ENCODE measurements at regions not wholly inside any gene's neighbourhood (a gene's known extent, or its start where the extent isn't known, plus 50 kb on each side); places are given as distances from the start of the nearest gene placed in this dataset.

DNA sequence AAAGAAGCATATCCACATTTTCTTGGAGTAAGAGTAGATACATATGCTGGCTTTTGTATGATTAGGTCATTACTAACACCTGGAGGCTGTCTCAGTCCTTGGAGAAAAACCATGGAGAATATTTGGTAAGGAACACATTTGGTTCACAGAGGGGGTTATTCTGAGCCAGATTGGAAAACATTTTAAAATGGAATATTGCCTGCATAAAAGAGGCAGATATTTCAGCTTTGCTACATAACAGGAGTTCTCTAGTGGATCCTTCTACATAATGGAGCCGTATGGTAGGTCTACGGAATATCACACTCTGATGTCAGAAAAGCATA, 415.1 kb downstream of the ADGRL2 start:
- no peak for DNase-seq (ENCODE audit: low read depth)

DNA sequence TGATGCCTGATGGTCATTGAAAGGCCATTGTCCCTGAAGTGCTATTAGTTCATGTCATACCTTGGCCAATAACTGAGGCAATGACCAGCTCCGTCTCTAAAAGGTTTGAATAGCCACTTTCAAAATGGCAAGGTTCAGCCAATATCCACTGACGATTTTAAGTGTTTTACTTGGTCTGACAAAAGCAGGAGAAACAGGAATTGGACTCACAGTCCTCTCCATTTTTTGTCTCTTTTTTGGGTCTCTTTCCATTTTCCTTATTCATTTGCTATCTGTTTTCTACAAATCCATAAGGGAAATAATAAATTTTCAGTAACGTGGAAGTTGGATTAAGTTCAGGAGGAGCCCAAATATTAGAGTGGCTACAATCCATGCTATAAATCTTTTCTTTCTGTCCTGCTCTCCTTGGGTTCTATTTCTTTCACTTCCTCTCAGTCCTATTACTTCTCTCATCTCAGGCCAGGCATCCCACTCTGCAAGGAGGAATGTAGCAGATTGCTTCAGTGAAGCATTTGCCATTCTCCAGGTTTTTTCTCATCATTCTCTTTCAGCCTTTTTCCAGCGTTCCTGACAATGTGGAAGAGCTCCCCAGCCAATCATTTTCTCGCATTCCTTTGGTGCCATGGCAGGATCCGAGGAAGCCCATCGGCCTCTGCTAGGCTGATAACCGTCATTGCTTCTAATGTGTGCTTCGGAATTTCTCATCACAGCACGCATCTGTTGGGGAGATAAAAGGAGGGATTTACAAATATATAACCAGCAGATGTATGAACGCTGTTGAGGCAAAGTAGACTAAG, 414.5 kb downstream of the ADGRL2 start:
- DNase-seq (ENCODE audit: low read depth): no peak

DNA sequence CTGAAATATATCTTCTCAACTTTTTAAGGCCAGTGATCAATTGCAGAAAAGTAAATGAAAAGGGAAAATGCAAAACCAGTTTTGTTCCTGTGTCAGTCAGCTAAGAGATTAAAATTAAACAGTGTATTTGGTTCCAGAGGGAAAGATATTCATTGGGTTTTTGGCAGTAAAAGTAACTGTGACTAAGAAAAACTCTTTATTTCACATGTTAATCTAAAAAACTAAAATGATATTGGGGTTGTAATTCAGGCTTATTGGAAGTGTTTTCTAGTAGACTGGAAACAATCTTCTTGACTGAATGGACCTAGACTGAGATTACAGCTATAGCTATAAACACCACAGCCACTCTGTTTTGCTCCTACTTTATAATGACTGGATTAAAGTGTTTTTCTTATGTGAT, 413.9 kb downstream of the ADGRL2 start:
- no peak for DNase-seq (ENCODE audit: low read depth)

DNA sequence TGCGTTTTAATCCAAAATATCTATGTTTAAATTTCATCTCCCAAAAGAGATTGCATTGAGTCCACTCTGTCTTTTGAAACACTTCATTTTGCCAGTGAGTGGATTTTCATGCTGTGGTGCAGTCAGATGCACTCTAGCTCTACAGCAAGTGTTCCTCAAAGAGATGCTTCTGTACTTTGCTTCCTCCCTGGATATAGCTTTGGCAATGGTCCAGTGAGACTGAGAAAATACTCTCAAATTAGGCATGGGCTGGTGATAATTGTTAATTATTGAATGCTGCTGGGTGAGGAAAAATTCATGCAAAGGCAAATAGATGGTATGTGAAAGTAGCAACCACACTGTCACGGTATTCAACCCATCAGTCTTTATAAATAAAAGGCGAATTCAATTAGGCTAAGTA, 396.9 kb downstream of the ADGRL2 start:
- no peak for DNase-seq (ENCODE audit: low read depth)

DNA sequence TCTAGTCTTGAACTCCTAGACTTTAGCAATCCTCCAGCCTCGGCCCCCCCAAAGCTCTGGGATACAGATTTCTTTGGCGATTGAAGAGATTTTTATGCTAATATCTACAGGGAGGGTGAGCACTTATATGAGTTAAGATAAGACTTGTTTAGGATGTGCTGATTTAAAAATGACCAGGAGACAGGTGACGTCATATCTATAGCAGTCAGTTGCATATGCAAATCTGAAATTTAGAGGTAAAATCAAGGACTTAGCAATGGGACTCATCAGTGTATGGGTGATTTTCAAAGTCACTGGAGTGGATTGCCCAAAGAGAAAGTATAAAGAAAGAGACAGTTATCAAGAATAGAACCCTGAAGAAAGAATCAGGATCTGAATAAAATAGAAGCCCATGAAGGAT, 394.5 kb downstream of the ADGRL2 start:
- no peak for DNase-seq (ENCODE audit: low read depth)

DNA sequence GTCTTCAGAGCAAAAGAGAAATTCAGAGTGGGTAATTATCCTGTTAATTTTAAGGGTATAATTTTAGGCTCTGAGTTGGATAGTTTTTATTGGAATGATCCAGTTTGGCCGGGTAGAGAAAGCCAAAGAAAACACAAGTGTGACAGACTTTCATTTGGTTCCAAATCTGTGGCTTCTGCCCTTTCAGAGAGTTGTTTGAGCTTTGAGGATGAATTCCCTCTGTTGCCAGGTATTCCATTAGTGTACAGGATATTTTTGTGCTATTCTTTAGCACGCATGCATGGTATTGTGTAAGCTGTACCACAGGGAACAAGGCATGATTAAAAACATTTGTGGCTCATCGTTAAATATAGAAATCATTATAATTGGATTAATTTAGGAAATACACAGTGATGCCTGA, 384.4 kb downstream of the ADGRL2 start:
- DNase-seq (ENCODE audit: low read depth): no peak

DNA sequence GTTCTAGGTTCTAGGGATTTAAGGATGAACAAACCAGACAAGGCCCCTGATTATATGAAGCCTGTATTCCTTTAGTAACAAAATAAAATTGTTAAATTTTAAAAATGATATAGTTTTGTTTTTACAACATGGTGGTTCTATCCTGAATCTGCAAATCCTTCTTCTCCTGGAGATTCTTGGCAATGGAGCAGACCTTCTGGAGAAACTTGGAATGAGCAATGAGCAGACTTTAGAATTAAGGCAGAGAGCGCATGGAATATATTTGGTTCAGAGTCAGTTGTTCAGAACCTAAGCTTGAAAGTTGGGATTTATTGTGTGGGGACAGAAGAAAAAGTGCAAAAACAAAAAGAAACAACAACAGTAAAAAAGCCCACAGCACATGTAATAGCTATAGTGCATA, 381.1 kb downstream of the ADGRL2 start:
- DNase-seq (ENCODE audit: low read depth): no peak

DNA sequence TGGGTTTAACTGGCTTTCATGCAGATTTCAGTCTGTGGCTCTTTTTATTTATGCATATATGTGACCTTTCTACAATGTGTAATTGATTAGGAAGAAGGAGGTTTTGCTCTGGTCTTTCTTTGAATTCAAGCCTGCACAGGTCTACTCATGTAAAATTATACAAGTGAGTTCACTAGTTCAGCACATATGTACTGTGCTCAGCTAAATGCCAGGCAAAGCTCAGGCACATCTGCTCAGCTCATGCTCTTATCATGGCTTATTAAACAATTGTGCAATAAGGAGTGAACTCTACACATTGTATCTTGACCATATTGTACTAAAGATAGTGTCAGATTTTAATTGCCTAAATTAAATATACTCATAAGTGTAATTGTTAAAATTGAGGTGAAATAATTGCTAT, 378.4 kb downstream of the ADGRL2 start:
- no peak for DNase-seq (ENCODE audit: low read depth)

DNA sequence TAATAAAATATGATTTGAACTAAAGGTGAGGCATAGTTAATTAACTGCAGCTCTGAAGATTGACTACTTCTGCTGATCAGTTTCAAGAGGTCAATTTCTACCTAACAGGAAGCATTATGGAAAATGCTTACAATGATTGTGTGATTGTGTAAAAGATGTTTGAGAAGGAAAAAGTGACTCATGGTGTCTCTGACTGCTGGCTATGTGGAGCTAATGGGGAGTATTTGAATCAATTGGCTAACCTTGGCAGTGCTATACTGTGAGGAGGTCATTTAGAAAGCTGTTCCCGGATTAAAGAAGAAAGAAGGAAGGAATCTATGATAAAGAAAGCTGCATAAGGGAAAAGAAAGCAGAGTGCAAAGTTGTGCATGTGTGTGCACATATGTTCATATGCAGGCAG, 376.5 kb downstream of the ADGRL2 start:
- DNase-seq (ENCODE audit: low read depth): no peak

DNA sequence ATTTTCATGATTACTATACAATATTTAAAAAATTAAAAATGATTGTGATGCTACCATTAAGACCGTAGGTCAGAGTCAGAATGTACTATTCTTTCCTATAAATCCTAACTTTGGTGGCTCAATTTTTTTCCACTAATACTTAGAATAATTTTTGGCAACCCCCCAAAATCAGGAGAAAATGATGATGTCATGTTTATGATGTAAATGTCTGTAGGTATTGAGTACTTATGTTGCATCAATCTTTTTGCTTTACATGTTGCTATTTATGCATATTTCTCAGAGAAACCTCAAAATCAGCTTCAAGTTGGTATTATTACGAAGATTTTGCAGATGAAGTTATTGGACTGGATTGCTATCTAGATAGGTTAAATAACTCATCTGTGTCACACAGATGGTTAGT, 371.2 kb downstream of the ADGRL2 start:
- DNase-seq (ENCODE audit: low read depth): no peak

DNA sequence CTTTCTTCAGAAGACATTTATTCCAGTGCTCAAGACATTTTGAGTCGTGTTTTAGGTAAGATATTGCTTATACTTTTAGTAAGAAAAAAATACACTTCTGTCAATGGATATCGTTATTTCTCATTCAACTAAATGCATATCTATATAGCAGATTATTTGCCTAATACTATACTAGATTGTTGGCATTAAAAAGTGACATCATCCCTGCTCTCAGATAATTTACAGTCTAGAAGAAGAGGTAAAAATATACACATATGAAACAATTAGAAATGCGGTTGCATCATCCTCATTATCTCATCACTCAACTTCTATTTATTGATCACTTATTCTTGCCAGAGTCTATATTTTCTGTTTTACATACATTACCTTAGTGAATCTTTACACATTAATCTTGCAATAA, 367.7 kb downstream of the ADGRL2 start:
- DNase-seq (ENCODE audit: low read depth): no peak

DNA sequence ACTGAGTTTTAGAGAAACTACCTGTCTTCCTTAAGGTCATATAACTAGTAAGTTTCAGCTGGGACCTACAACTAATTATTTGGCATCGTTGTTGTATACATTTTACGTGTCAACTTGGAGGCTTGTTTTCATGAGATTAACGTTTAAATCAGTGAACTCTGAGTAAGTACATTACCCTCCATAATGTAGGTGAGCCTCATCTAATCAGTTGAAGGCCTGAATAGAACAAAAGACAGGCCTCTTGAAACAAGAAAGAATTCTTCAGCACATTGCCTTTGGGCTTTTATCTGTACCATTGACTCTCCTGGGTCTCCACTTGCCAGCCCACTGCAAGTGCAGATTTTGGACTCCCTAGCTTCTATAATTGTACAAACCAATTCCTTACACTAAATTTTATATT, 364.6 kb downstream of the ADGRL2 start:
- DNase-seq (ENCODE audit: low read depth): no peak

DNA sequence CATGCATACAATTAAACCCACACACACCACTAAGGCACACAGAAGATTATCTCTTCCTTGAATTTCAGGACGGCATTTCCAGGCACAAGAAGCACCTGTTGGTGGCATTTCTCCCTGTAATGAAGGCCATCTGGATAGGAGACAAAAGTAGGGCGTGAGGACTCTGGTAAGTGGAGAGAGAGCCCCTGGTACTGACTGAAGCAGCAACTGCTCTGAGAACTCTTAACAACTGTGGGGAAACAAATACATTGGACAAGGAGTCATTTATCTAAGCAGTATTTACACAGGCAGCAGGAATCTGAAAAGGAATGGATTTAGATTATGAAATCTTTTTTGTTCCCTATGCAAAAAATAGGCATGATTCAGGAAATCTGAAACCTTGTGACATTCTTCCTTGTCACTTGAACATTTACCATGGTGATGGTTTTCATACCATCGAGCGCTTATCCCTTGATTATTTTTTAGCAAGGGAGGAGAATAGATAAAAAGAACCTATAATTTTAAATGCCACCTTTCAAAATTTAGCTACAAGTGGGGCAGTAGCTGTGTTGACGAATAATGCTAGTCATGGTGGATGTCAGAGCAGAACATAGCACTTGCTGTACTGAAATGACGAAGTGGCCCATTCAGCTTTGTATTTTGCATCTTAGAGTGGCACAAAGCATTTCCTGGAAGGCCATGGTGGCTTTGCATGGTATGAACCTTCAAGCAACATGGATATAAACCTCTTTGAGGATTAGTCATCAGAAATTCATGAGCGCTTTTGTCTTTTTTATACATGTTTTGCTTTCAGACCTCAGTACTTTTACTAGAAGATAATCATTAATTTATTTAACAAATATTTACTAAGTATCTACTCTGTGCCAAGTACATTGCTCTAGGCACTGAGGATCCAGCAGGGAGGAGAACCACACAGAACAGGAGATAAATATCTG, 362.0 kb downstream of the ADGRL2 start:
- DNase-seq (ENCODE audit: low read depth): no peak

DNA sequence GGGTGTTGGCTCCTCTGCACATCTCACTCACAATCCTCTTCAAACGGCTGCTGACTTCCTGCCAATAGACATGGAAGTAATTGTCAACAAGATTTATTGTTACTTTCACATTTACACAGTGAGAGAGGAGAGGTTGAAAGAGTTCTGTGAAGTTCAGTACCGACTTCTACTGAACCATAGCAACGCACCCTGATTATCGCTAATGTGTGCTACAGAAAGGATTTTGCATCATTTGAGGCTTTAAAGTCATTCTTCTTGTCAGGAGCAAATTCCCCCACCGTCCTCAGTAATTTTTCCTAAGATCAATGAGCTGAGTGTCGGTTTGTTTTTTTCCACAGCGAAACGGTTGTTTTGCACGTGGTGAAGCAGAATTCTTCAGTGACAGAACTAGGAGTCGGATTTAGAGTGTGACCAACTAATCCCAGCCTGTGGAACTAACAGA, 361.0 kb downstream of the ADGRL2 start:
- DNase-seq (ENCODE audit: low read depth): no peak

DNA sequence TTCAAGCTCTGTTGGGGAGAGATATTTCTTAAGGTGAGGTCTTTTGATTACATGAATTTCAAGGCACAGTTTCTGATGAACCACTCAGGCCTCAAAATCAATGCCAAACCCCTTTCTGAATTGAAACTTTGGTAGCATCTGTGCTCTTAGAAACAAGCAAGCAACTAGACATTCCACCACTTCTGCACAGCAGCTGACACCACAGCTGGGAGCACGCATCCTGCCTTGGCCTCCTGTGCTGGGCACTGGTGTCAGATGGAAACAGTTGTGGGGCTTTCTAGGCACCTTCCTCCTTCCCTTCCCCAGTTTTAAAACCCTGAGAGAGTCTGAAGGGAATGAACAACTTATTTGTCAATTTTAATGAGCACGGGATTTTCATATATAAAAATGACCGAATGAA, 360.2 kb downstream of the ADGRL2 start:
- no peak for DNase-seq (ENCODE audit: low read depth)

DNA sequence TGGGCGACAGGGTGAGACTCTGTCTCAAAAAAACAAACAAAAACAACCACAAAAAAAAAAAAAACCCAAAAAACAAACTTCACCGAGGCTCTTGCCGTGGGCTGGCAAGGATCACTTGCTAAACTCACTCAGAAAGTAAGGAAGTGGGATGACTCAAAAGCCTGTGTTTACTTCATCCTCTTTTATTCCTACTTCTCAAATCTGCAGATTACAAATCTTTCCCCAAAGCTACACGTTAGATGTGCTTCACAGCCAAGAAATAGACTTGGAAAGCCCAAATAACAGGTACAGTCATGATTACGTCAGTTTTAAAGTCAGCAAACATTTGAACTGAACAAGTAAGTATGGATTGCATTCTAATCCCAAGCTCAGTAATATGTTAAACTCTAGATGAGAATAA, 359.3 kb downstream of the ADGRL2 start:
- DNase-seq (ENCODE audit: low read depth): no peak

DNA sequence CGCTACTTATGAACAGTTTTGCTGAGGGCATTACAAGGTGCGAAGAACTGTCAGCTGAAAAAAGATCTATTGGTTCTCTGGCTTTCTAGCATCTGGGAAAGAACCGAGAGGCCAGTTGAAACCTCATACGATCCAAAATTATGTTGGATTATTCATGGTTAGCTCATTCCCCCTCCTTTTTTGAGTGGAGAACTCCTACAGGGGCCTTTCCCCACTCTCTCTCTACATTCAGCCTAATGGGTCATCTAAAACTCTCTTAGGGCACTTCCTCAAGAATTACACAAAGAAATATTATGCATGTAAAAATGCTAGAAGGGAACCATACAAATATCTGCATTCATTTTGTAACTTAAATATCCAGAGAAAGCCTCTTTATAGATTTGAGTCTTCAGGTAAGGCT, 358.2 kb downstream of the ADGRL2 start:
- no peak for DNase-seq (ENCODE audit: low read depth)

DNA sequence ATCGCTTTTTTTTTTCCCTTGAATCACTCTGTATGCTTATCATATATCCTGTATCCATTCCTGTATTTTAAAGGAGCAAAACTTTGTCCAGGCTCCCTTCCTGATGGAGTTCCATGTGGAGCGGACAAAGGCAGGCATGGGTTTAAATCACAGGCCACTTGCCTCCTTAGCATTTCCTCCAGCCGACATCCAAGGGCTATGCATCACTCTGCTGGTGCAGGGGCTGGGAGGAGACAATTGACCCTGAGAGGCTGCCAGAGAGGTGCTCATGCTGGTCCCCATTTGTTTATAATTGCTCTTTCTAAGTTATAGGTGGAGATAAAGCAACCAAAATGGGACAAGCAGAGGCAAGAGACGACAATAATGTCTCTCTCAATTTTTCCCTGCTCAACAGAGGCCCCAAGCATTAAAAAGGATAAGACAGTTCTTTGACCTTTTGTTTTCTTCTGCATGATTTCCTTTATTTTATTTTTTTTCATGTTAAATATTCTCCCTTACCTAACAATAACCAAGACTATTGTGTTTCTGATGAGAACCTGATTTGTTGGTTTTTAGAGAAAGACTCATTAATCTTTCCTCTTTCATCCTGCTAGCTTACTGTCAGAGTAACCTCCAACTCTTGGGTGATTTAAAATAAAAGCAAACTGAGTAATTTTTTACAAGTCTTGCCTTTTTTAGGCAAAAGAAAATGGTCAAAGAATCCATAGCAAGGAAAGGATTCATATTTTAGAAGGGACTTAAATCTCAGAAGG, 353.7 kb downstream of the ADGRL2 start:
- no peak for DNase-seq (ENCODE audit: low read depth)

DNA sequence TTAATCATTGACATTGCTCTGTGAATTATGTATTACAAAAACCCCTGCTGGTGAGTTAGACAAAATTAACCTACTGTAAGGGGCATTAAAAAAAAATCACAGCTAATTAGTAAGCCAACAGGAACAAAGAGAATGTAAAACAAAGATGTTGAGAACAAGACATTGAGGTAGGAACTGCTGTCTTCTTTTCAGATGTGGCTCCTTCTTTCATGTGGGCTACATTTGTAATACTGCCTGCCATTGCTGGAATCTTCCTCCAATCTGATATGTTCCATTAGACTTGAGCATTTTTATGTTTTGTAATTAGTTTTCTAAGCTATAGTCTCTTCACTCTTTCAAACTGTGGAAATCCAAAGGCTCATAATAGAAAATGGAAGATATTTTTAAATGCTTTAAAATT, 353.0 kb downstream of the ADGRL2 start:
- DNase-seq (ENCODE audit: low read depth): no peak

DNA sequence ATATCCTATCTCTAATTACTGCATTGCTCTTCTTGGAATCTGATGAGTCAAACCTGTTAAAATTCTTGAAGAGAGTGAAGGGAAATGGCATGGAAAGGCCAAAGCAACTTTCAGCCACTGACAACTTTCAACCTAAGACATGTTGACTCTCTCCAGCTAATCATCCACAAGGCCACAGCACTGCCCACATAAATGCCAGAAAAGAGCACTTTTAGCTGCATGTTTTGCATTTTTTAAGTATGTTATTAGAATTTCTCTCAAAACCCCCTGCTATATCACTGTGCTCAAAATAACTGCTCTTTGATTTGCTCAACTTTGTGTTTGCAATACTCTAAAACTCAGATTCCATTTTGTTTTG, 352.5 kb downstream of the ADGRL2 start:
- no peak for DNase-seq (ENCODE audit: low read depth)

DNA sequence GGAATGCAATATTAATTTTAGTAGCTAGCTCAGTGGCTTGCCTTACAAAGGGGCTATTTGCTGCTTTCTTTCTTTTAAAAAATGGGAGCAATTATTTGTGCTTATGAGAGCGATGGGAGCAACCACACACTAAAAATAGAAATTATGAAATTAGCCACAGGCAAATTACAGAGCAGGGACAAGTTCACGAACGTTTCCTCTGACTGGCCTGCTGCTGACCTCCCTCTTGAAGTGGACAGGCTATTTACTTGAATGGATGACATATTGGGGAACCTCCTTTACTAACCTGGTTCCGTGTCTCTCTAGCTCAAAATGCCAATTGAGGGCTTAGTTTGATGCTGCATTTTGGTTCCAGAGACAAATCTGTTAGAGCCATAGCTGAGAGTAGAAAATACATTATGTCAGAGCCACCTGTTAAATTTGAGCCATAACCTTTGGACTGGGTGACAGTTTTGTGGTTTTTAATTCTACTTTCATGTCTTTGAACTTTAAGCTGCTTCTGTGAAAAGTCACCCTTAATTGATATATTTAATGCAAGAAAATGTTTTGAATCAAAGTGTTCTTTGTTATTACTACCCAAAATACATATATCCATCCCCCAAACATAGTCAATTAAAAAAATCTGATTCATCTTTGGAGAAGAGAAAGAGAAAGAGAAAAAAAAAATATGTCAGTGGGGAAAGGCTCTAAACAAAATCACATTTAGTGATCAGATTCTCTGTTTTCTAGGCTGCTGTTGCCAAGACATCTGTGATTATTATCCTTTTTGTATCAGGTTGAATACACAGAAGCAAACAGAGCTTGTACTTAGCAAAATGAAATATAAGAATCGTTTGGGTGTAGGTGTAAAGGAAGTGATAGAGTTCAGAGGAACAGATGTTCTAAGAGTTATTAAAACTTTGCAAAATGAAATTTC, 351.9 kb downstream of the ADGRL2 start:
- no peak for DNase-seq (ENCODE audit: low read depth)

DNA sequence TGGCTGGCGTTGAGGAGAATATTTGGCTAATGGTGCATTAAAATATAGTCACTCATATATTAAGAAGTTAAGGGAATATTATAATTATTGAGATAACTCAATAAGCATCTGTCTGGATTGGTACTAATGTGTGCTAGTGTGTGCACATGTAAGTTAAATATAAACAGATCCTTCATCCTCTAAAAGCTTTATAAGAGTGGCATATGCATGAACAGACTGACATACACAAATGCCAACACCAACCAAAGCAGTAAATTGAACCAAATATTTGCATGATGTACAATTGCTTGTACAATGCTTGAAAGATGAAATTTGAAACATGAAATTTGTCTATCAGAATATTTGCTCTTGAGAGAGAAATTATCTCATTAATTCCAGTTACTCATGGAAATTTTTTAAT, 344.9 kb downstream of the ADGRL2 start:
- no peak for DNase-seq (ENCODE audit: low read depth)

All from T follicular helper cell (primary cell).